Epithelial cell of proximal tubule (primary cell): ENCODE measurements at regions not wholly inside any gene's neighbourhood (a gene's known extent, or its start where the extent isn't known, plus 50 kb on each side); places are given as distances from the start of the nearest gene placed in this dataset.

Experiments
- DNase-seq: peaks from one replicate; pipeline ENCODE4 v3.0.0-alpha.2; 2011; ENCODE audit warnings: low read depth
- H3K4me3 ChIP-seq: 2 replicates; pipeline ENCODE4 v1.5.1; 2011; ENCODE audit warnings: low read depth, mild to moderate bottlenecking, low read length
- TF ChIP-seq, protein P1 (sequence below): conservative IDR thresholded peaks from 2 replicates; pipeline ENCODE4 v1.5.1; 2012; ENCODE audit warnings: low read depth, mild to moderate bottlenecking, low read length

DNA sequence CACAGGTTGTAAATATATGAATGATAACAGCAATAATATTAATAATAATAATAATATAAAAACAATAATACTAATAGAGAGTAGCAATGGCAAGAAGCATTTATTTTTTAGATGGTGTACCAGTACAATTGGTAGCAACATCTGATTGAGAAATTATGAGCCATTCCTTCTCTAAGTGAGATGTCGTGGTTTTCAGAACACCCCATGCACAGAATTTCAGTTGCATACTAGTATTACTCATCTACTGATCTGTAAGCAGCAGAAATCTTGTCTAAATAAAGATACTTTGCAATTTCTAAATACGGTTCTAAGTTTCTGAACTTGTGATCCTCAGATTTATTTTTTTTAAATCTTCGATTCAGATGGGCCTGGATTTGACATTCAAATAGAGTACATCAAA is 788.0 kb upstream of the ATXN8OS start:
- TF ChIP-seq, protein P1, sequence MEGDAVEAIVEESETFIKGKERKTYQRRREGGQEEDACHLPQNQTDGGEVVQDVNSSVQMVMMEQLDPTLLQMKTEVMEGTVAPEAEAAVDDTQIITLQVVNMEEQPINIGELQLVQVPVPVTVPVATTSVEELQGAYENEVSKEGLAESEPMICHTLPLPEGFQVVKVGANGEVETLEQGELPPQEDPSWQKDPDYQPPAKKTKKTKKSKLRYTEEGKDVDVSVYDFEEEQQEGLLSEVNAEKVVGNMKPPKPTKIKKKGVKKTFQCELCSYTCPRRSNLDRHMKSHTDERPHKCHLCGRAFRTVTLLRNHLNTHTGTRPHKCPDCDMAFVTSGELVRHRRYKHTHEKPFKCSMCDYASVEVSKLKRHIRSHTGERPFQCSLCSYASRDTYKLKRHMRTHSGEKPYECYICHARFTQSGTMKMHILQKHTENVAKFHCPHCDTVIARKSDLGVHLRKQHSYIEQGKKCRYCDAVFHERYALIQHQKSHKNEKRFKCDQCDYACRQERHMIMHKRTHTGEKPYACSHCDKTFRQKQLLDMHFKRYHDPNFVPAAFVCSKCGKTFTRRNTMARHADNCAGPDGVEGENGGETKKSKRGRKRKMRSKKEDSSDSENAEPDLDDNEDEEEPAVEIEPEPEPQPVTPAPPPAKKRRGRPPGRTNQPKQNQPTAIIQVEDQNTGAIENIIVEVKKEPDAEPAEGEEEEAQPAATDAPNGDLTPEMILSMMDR = no peak
- H3K4me3 ChIP-seq = no peak overlapping the region
- no peak for DNase-seq

DNA sequence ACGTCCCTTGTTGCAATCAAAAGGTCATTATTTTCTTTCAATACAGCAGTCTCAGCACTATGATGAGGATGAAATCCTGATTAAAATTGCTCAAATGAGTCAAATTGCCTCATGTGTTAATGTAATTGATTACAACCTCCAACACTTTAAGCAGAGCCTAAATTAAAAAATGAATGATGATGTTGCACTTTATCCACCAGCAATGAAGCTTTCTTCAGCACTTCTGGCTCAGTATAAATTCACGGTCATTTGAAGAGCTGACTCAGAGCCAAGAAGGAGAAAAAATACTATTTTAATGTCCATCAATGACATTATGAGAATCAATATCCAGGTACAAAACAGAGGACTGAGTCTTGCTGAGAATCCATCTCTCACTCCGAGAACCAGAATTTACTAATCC is 792.6 kb upstream of the ATXN8OS start:
- no peak overlapping the region for H3K4me3 ChIP-seq
- DNase-seq = no peak
- TF ChIP-seq, protein P1 = no peak

DNA sequence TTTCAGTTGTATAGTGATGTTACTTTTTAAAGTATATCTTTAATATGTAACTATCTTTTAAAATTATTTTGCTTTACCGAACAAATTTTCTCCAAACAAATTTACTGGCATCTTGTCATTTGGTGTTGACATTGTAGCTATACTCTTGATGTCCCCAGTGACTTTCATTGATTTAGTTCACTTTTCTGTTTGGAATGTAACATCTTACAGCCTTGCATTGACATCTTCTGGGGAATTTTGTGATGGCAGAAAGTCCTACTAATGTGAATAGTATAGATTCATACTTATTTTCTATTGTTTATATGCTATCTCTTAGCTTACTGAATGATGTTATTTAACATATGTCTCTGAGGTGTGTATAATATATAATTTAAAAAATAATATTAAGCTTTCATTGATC is 800.9 kb upstream of the ATXN8OS start:
- TF ChIP-seq, protein P1 = no peak
- H3K4me3 ChIP-seq = no peak overlapping the region
- no peak for DNase-seq

DNA sequence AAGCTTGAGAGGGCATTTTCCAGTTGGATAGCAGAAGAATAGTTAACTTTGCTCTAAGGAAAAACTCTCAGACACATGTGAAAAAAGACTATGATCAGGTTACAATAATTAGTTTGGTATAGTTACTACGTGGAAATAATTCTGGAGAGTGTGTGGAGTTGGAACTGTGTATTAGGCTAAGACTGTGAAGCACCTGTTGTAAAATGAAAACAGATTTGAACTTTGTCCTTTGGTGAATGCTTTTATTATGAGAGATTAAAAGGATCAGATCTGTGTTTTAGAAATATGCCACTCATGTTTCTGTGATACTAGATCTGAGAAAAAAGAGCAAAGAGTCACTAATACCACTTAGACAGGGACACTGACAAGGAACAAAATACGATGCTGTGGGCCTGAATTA is 807.5 kb upstream of the ATXN8OS start:
- H3K4me3 ChIP-seq = no peak overlapping the region
- no peak for DNase-seq
- TF ChIP-seq, protein P1 = no peak

DNA sequence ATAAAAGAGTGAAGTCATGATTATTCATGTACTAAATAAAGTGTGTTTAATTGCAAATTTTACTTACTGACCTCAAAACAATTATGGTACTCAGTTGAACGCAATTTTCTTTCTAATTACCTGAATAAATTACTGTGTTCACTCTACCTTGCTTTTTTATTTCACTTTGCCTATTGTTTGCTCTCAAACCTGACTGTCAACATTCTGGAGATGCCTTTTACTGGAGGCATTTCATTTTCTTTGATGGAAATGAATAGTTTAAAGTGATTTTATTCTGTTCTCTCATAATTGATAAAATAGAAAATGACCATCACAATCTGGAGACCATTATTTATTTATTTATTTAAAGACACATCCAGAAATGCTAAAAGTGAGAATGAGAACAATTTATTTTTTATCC is 811.5 kb upstream of the ATXN8OS start:
- no peak overlapping the region for H3K4me3 ChIP-seq
- no peak for DNase-seq
- TF ChIP-seq, protein P1 = no peak

DNA sequence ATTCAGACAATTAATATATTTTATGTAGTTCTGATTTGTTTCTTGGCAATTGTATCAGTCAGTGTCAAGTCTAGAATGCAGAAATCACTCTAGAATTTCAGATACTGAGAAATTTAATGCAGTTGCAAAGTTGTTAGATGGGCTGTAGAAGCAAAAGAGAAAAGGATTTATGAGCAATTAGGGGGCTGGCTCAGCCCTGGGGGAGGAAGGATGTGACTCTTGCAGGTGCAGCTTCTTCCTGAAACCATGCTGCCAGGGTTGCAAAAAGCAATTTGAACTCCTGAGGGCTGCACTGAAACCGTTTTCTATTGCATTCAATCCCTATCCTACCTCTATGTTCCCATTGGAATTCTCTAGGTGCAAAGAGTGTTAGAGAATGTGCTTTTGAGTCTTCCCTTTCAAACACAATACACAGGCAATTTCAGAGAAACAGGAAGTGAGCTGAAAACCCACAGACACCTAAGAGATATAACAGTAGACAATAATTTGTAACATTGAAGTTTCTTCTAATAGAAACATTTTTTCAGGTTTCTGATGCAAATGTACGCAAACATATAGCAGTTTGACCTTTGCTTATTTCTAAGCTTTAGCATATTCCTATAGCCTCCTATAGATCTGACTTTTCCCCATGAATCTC is 814.7 kb upstream of the ATXN8OS start:
- TF ChIP-seq, protein P1 = no peak
- H3K4me3 ChIP-seq = no peak overlapping the region
- DNase-seq = no peak

DNA sequence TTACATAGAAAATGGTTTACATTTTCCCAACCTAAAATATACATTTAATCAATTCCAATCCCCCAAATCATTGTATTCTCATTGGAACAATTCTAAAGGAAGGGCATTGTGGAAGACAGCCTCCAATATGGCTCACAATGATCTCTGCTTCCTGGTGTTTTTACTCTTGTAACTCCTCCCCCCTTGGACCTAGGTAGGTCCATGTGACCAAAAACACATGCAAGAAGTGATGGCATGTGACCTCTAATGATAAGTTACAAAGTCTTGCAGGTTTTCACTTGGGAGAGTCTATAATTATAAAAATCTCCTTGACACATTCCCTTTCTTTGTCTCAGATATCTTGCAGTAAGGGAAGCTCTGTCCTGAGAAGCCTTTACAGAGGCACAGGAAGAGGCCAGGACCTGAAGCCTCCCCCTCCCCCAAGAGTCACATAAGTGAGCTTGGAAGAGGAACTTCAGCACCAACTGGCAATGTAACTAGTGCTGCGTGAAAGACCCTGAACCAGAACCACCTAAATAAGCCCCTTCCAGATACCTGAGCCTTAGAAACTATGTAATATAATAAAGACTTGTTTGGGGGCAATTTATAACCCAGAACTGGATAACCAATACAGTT is 816.2 kb upstream of the ATXN8OS start:
- TF ChIP-seq, protein P1 = no peak
- no peak for DNase-seq
- no peak overlapping the region for H3K4me3 ChIP-seq
